Neural progenitor cell (in vitro differentiated cells): ENCODE measurements at regions not wholly inside any gene's neighbourhood (a gene's known extent, or its start where the extent isn't known, plus 50 kb on each side); places are given as distances from the start of the nearest gene placed in this dataset.
A peak's percentile ranks its signal among the peaks of the same experiment; 100 is the strongest.

Experiments
- DNase-seq: peaks from one replicate; pipeline ENCODE4 v3.0.0-alpha.2; 2016; ENCODE audit warnings: low spot score
- H2AFZ ChIP-seq: fragments of 200-600 bp; sonication (generic); replicated peaks from 2 replicates; pipeline ENCODE4 v1.6.1; 2016; ENCODE audit warnings: antibody characterized with exemption
- H3F3A ChIP-seq: fragments of 200-600 bp; sonication (generic); 2 replicates; pipeline ENCODE4 v1.6.1; 2016; ENCODE audit warnings: antibody characterized with exemption, low read depth
- H3K27ac ChIP-seq: fragments of 200-600 bp; sonication (generic); 2 replicates; pipeline ENCODE4 v1.5.1; 2016; ENCODE audit warnings: mild to moderate bottlenecking
- H3K27me3 ChIP-seq: fragments of 200-600 bp; sonication (generic); 2 replicates; pipeline ENCODE4 v1.6.1; 2016; ENCODE audit warnings: mild to moderate bottlenecking, moderate library complexity
- H3K36me3 ChIP-seq: fragments of 200-600 bp; sonication (generic); 2 replicates; pipeline ENCODE4 v1.5.1; 2016
- H3K4me1 ChIP-seq: fragments of 200-600 bp; sonication (generic); 2 replicates; pipeline ENCODE4 v1.6.1; 2016; ENCODE audit warnings: mixed run types
- H3K4me2 ChIP-seq: fragments of 200-600 bp; sonication (generic); 2 replicates; pipeline ENCODE4 v1.6.1; 2016
- H3K4me3 ChIP-seq: fragments of 200-600 bp; sonication (generic); 2 replicates; pipeline ENCODE4 v1.5.1; 2016
- H3K79me2 ChIP-seq: fragments of 200-600 bp; sonication (generic); 2 replicates; pipeline ENCODE4 v1.6.1; 2016; ENCODE audit warnings: low read depth
- H3K9ac ChIP-seq: fragments of 200-600 bp; sonication (generic); 2 replicates; pipeline ENCODE4 v1.6.1; 2016
- H3K9me3 ChIP-seq: fragments of 200-600 bp; sonication (generic); 2 replicates; pipeline ENCODE4 v1.5.1; 2016; ENCODE audit warnings: low read depth
- H4K20me1 ChIP-seq: fragments of 200-600 bp; sonication (generic); 2 replicates; pipeline ENCODE4 v1.6.1; 2016; ENCODE audit warnings: low read depth
- H3K27ac Mint-ChIP-seq: 3 replicates; pipeline ENCODE4 v1.8.0; 2021; ENCODE audit warnings: mixed read lengths
- H3K27me3 Mint-ChIP-seq: 2 replicates; pipeline ENCODE4 v1.8.0; 2022; ENCODE audit warnings: low read depth, mild to moderate bottlenecking, inconsistent platforms, moderate library complexity, mixed read lengths; ENCODE audit not compliant: insufficient read depth
- H3K36me3 Mint-ChIP-seq: 3 replicates; pipeline ENCODE4 v1.8.0; 2021; ENCODE audit warnings: mixed read lengths
- H3K4me1 Mint-ChIP-seq: 3 replicates; pipeline ENCODE4 v1.8.0; 2021; ENCODE audit warnings: mixed read lengths
- H3K4me3 Mint-ChIP-seq: 3 replicates; pipeline ENCODE4 v1.8.0; 2021; ENCODE audit warnings: mild to moderate bottlenecking, moderate library complexity, mixed read lengths
- H3K9me3 Mint-ChIP-seq: 3 replicates; pipeline ENCODE4 v1.8.0; 2020; ENCODE audit warnings: mixed read lengths
- CTCF ChIP-seq: fragments of 200-600 bp; sonication (generic); IDR thresholded peaks from 2 replicates; pipeline ENCODE4 v1.5.1; 2017; ENCODE audit warnings: antibody characterized with exemption, mild to moderate bottlenecking
- EZH2 ChIP-seq: fragments of 200-600 bp; sonication (generic); IDR thresholded peaks from 2 replicates; pipeline ENCODE4 v1.6.1; 2017; ENCODE audit warnings: antibody characterized with exemption, mild to moderate bottlenecking, moderate library complexity
- EZH2phosphoT487 ChIP-seq: fragments of 200-600 bp; sonication (generic); IDR thresholded peaks from 2 replicates; pipeline ENCODE4 v1.6.1; 2017; ENCODE audit warnings: antibody characterized with exemption

GRCh38 chr16:9034056-9034455, 57.4 kb upstream of the HAPSTR1 start:
- Histone ChIP-seq H3K9me3 (no peaks in the 10 kb centered on the region), H3K79me2 (no peaks in the 10 kb centered on the region), H4K20me1 (no peaks in the 10 kb centered on the region), H3K4me2 (no peak overlapping the region), H3K4me3 (no peak overlapping the region), H3K27me3 (no peaks in the 10 kb centered on the region), H3F3A (no peaks in the 10 kb centered on the region), H2AFZ (no peak overlapping the region), H3K36me3 (no peaks in the 10 kb centered on the region), H3K9ac (no peak overlapping the region), H3K27ac (no peak overlapping the region), H3K4me1 (no peaks in the 10 kb centered on the region)
- Mint-ChIP-seq H3K36me3 (peaks cover 2% of the 10 kb centered on the region), H3K9me3 (no peaks in the 10 kb centered on the region), H3K4me1 (no peaks in the 10 kb centered on the region), H3K27me3 (peaks cover 3% of the 10 kb centered on the region), H3K27ac (no peak overlapping the region), H3K4me3 (no peak overlapping the region)
- no peak for TF ChIP-seq EZH2
- no peak for TF ChIP-seq CTCF
- no peak for TF ChIP-seq EZH2phosphoT487
- no peak for DNase-seq

GRCh38 chr16:9035996-9036395, 55.4 kb upstream of the HAPSTR1 start:
- H3K4me1 Mint-ChIP-seq = peaks cover 1% of the 10 kb centered on the region
- no peaks in the 10 kb centered on the region for H3F3A ChIP-seq
- no peak overlapping the region for H3K4me3 ChIP-seq
- H2AFZ ChIP-seq = no peak overlapping the region
- no peaks in the 10 kb centered on the region for H3K4me1 ChIP-seq
- no peaks in the 10 kb centered on the region for H3K27me3 ChIP-seq
- H3K9me3 ChIP-seq = no peaks in the 10 kb centered on the region
- no peaks in the 10 kb centered on the region for H3K79me2 ChIP-seq
- no peak overlapping the region for H3K4me3 Mint-ChIP-seq
- no peaks in the 10 kb centered on the region for H3K27me3 Mint-ChIP-seq
- H3K9ac ChIP-seq = no peak overlapping the region
- DNase-seq = no peak
- no peaks in the 10 kb centered on the region for H3K36me3 ChIP-seq
- H3K4me2 ChIP-seq = no peak overlapping the region
- no peak overlapping the region for H3K27ac ChIP-seq
- H3K36me3 Mint-ChIP-seq = peaks cover 2% of the 10 kb centered on the region
- no peaks in the 10 kb centered on the region for H4K20me1 ChIP-seq
- H3K9me3 Mint-ChIP-seq = no peaks in the 10 kb centered on the region
- no peak overlapping the region for H3K27ac Mint-ChIP-seq
- TF ChIP-seq EZH2 (no peak), EZH2phosphoT487 (no peak)

GRCh38 chr16:9039210-9039609, 52.2 kb upstream of the HAPSTR1 start:
- H3K27me3 ChIP-seq = no peaks in the 10 kb centered on the region
- no peak overlapping the region for H2AFZ ChIP-seq
- no peak overlapping the region for H3K4me2 ChIP-seq
- no peaks in the 10 kb centered on the region for H4K20me1 ChIP-seq
- H3K4me3 Mint-ChIP-seq = no peak overlapping the region
- H3F3A ChIP-seq = no peaks in the 10 kb centered on the region
- H3K27me3 Mint-ChIP-seq = no peaks in the 10 kb centered on the region
- H3K4me1 ChIP-seq = no peaks in the 10 kb centered on the region
- H3K4me1 Mint-ChIP-seq = peaks cover 15% of the 10 kb centered on the region
- H3K9ac ChIP-seq = no peak overlapping the region
- TF ChIP-seq EZH2 = no peak
- H3K27ac Mint-ChIP-seq = no peak overlapping the region
- no peak overlapping the region for H3K4me3 ChIP-seq
- no peak overlapping the region for H3K27ac ChIP-seq
- H3K36me3 Mint-ChIP-seq = peaks cover 4% of the 10 kb centered on the region
- no peaks in the 10 kb centered on the region for H3K9me3 ChIP-seq
- H3K36me3 ChIP-seq = no peaks in the 10 kb centered on the region
- no peaks in the 10 kb centered on the region for H3K79me2 ChIP-seq
- DNase-seq = peak; percentile 23
- H3K9me3 Mint-ChIP-seq = peaks cover 5% of the 10 kb centered on the region

- H3K9me3 Mint-ChIP-seq = peaks cover 8% of the 10 kb centered on the region
- no peaks in the 10 kb centered on the region for H3K79me2 ChIP-seq
- H3K4me1 Mint-ChIP-seq = peaks cover 15% of the 10 kb centered on the region
- H3K9ac ChIP-seq = no peak overlapping the region
- TF ChIP-seq CTCF = no peak
- TF ChIP-seq EZH2 = no peak
- no peak for TF ChIP-seq EZH2phosphoT487
- H3K36me3 ChIP-seq = no peaks in the 10 kb centered on the region
- H3K4me3 Mint-ChIP-seq = peak overlapping the region; percentile 64
- H4K20me1 ChIP-seq = no peaks in the 10 kb centered on the region
- DNase-seq = no peak
- no peaks in the 10 kb centered on the region for H3K27me3 ChIP-seq
- H3K27me3 Mint-ChIP-seq = no peaks in the 10 kb centered on the region
- H3K4me2 ChIP-seq = no peak overlapping the region
- no peaks in the 10 kb centered on the region for H3K9me3 ChIP-seq
- no peaks in the 10 kb centered on the region for H3F3A ChIP-seq
- no peak overlapping the region for H3K27ac ChIP-seq
- H2AFZ ChIP-seq = no peak overlapping the region
- H3K4me3 ChIP-seq = no peak overlapping the region
- peak overlapping the region; percentile 42 for H3K27ac Mint-ChIP-seq
- H3K4me1 ChIP-seq = no peaks in the 10 kb centered on the region
- peaks cover 2% of the 10 kb centered on the region for H3K36me3 Mint-ChIP-seq
These were observed 50.5 kb upstream of the HAPSTR1 start for GRCh38 chr16:9040800-9041412.
